ENCODE measurements at regions not wholly inside any gene's neighbourhood (a gene's known extent, or its start where the extent isn't known, plus 50 kb on each side); places are given as distances from the start of the nearest gene placed in this dataset.

DNA sequence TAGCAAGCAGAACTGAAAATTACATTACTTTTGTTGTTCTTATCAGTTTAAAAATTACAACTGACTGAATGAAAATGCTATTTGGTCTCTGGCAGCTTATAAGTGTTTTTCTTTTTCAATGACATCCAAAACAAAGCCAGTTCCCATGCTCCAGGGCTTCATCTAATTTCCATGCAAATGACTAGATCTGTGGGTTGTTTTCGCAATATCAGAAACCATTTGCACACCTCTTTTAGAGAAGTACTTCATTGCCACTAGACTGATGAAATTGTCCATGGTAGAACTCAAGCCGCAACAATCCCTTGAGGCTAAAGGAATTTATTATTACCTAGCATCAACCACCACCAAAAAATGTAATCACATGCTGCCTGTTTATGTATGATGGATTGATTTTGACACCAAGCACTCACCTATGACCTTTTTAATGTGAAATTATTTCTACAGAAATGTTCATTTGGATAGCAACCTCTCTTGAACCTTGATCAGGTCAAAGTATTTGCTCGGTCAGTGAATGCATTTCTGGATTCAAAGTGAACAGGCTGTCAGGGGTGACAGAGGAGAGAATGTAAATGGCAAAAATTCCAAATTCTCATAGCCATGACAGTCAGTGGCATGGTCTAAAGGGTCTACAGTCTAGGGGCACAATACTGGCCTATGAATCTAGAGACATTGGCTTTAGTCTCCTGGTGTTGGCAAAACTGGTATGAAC, 769.3 kb downstream of the SORCS1 start:
- Histone ChIP-seq H3K4me3 (ENCODE audit: low read length) (no peak overlapping the region), H3F3A (ENCODE audit: control insufficient read depth, insufficient read depth) (no peaks in the 10 kb centered on the region), H3K4me1 (ENCODE audit: control insufficient read depth, low read length) (no peaks in the 10 kb centered on the region), H3K79me2 (ENCODE audit: control insufficient read depth, low read length) (no peaks in the 10 kb centered on the region), H3K36me3 (ENCODE audit: control insufficient read depth, low read length) (no peaks in the 10 kb centered on the region), H3K27me3 (ENCODE audit: control insufficient read depth, low read length) (no peaks in the 10 kb centered on the region), H3K4me2 (ENCODE audit: low read length) (no peak overlapping the region), H4K20me1 (ENCODE audit: control insufficient read depth, insufficient read depth, low read depth, low read length) (no peaks in the 10 kb centered on the region), H3K9me2 (replicated peaks; ENCODE audit: control insufficient read depth, low read length) (no peaks in the 10 kb centered on the region), H3K27ac (ENCODE audit: low read depth, low read length) (no peak overlapping the region), H3K9me3 (ENCODE audit: control insufficient read depth, insufficient read depth, low read length) (no peaks in the 10 kb centered on the region)
- no peak for TF ChIP-seq EZH2phosphoT487 (IDR thresholded peaks at IDR 0.05; ENCODE audit: borderline replicate concordance, low read length)
- TF ChIP-seq, protein P1, sequence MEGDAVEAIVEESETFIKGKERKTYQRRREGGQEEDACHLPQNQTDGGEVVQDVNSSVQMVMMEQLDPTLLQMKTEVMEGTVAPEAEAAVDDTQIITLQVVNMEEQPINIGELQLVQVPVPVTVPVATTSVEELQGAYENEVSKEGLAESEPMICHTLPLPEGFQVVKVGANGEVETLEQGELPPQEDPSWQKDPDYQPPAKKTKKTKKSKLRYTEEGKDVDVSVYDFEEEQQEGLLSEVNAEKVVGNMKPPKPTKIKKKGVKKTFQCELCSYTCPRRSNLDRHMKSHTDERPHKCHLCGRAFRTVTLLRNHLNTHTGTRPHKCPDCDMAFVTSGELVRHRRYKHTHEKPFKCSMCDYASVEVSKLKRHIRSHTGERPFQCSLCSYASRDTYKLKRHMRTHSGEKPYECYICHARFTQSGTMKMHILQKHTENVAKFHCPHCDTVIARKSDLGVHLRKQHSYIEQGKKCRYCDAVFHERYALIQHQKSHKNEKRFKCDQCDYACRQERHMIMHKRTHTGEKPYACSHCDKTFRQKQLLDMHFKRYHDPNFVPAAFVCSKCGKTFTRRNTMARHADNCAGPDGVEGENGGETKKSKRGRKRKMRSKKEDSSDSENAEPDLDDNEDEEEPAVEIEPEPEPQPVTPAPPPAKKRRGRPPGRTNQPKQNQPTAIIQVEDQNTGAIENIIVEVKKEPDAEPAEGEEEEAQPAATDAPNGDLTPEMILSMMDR (IDR thresholded peaks at IDR 0.05; ENCODE audit: low read depth, low read length, poor library complexity, severe bottlenecking) = no peak

DNA sequence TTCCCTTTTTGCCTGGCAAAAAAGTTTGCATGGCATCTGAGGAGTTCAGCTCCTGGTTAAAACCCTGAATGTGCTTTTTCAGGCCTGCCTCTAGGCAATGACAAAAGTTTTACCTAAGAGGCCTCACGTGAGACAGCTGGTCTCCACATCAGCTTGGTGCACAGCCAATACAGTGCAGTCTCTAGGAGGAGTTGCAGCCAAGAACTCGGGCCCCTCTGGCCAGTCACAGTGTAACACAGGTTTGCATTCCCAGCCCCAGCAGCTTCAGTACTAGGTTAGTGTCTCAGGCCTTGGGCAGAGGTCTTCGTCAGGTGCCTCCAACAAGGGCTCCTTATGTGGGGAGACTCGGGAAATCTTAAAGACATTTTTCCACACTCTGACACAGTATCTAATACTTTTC, 771.7 kb downstream of the SORCS1 start:
- Histone ChIP-seq H3K4me1 (ENCODE audit: control insufficient read depth, low read length) (no peaks in the 10 kb centered on the region), H3K27me3 (ENCODE audit: control insufficient read depth, low read length) (no peaks in the 10 kb centered on the region), H3K4me2 (ENCODE audit: low read length) (no peak overlapping the region), H3K36me3 (ENCODE audit: control insufficient read depth, low read length) (no peaks in the 10 kb centered on the region), H3K79me2 (ENCODE audit: control insufficient read depth, low read length) (no peaks in the 10 kb centered on the region), H3K9me2 (replicated peaks; ENCODE audit: control insufficient read depth, low read length) (no peaks in the 10 kb centered on the region), H3F3A (ENCODE audit: control insufficient read depth, insufficient read depth) (no peaks in the 10 kb centered on the region), H3K4me3 (ENCODE audit: low read length) (no peak overlapping the region), H3K9me3 (ENCODE audit: control insufficient read depth, insufficient read depth, low read length) (no peaks in the 10 kb centered on the region), H3K27ac (ENCODE audit: low read depth, low read length) (no peak overlapping the region), H4K20me1 (ENCODE audit: control insufficient read depth, insufficient read depth, low read depth, low read length) (no peaks in the 10 kb centered on the region)
- TF ChIP-seq, protein P1 (IDR thresholded peaks at IDR 0.05; ENCODE audit: low read depth, low read length, poor library complexity, severe bottlenecking) = no peak
- no peak for TF ChIP-seq EZH2phosphoT487 (IDR thresholded peaks at IDR 0.05; ENCODE audit: borderline replicate concordance, low read length)

DNA sequence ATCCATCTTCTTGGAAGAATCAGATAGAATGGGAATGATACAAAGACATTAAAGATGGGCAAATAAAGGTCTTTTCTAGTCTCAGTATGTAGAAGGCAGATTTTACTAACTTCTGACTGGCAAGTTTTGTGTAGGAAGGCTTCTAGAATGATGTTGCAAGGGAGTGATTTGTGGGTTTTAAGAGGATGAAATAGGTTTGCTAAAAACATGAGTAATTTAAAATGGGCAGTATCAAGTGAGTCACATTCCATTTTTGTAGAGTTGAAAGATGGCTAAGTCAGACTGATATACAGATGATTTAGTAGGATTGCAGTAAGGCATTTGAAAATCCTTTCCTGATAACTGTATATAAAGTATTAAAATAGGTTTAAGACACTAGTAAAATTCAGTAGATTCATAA, 777.4 kb downstream of the SORCS1 start:
- no peaks in the 10 kb centered on the region for H3K27me3 ChIP-seq (ENCODE audit: control insufficient read depth, low read length)
- H3K9me2 ChIP-seq (replicated peaks; ENCODE audit: control insufficient read depth, low read length) = no peaks in the 10 kb centered on the region
- no peak for TF ChIP-seq EZH2phosphoT487 (IDR thresholded peaks at IDR 0.05; ENCODE audit: borderline replicate concordance, low read length)
- TF ChIP-seq, protein P1 (IDR thresholded peaks at IDR 0.05; ENCODE audit: low read depth, low read length, poor library complexity, severe bottlenecking) = no peak
- no peaks in the 10 kb centered on the region for H3K79me2 ChIP-seq (ENCODE audit: control insufficient read depth, low read length)
- H3F3A ChIP-seq (ENCODE audit: control insufficient read depth, insufficient read depth) = no peaks in the 10 kb centered on the region
- H4K20me1 ChIP-seq (ENCODE audit: control insufficient read depth, insufficient read depth, low read depth, low read length) = no peaks in the 10 kb centered on the region
- no peaks in the 10 kb centered on the region for H3K36me3 ChIP-seq (ENCODE audit: control insufficient read depth, low read length)
- no peak overlapping the region for H3K27ac ChIP-seq (ENCODE audit: low read depth, low read length)
- no peaks in the 10 kb centered on the region for H3K4me1 ChIP-seq (ENCODE audit: control insufficient read depth, low read length)
- no peak overlapping the region for H3K4me3 ChIP-seq (ENCODE audit: low read length)
- H3K9me3 ChIP-seq (ENCODE audit: control insufficient read depth, insufficient read depth, low read length) = no peaks in the 10 kb centered on the region
- H3K4me2 ChIP-seq (ENCODE audit: low read length) = no peak overlapping the region
